ENCODE measurements at regions not wholly inside any gene's neighbourhood (a gene's known extent, or its start where the extent isn't known, plus 50 kb on each side); places are given as distances from the start of the nearest gene placed in this dataset.
A peak's percentile ranks its signal among the peaks of the same experiment; 100 is the strongest.

GRCh38 chr22:27474112-27474571 lies 327.4 kb downstream of the MN1 start:
- TF ChIP-seq POLR2AphosphoS5 (IDR thresholded peaks at IDR 0.05) (no peak), POLR2A (IDR thresholded peaks at IDR 0.05) (no peak), CTCF (IDR thresholded peaks at IDR 0.05) (no peak), EP300 (IDR thresholded peaks at IDR 0.05) (no peak)
- H3K9me3 ChIP-seq, result no peaks in the 10 kb centered on the region
- H3K4me1 ChIP-seq, result peaks cover 27% of the 10 kb centered on the region
- H3K27ac ChIP-seq, result peak overlapping the region; percentile 52
- DNase-seq (ENCODE audit: low spot score in 2 of 2), result no peak
- H3K36me3 ChIP-seq, result no peaks in the 10 kb centered on the region
- WGBS, result 55% methylated on average over 9 of the region's 9 CpGs
- H3K4me3 ChIP-seq, result no peak overlapping the region
- H3K27me3 ChIP-seq, result no peaks in the 10 kb centered on the region

- peaks cover 27% of the 10 kb centered on the region for H3K4me1 ChIP-seq
- H3K36me3 ChIP-seq, result no peaks in the 10 kb centered on the region
- no peaks in the 10 kb centered on the region for H3K9me3 ChIP-seq
- TF ChIP-seq EP300 (IDR thresholded peaks at IDR 0.05) (no peak), POLR2A (IDR thresholded peaks at IDR 0.05) (no peak), CTCF (IDR thresholded peaks at IDR 0.05) (no peak), POLR2AphosphoS5 (IDR thresholded peaks at IDR 0.05) (no peak)
- DNase-seq (ENCODE audit: low spot score in 2 of 2), result no peak
- peak overlapping the region; percentile 52 for H3K27ac ChIP-seq
- H3K27me3 ChIP-seq, result no peaks in the 10 kb centered on the region
- no peak overlapping the region for H3K4me3 ChIP-seq
- WGBS, result 19% methylated on average over 10 of the region's 12 CpGs
These were observed 326.6 kb downstream of the MN1 start for GRCh38 chr22:27474711-27475547.

- no peaks in the 10 kb centered on the region for H3K36me3 ChIP-seq
- 39% methylated on average over 3 of the region's 3 CpGs for WGBS
- no peaks in the 10 kb centered on the region for H3K9me3 ChIP-seq
- H3K4me1 ChIP-seq, result peaks cover 27% of the 10 kb centered on the region
- no peaks in the 10 kb centered on the region for H3K27me3 ChIP-seq
- no peak overlapping the region for H3K27ac ChIP-seq
- TF ChIP-seq CTCF (IDR thresholded peaks at IDR 0.05) (no peak), POLR2AphosphoS5 (IDR thresholded peaks at IDR 0.05) (no peak), EP300 (IDR thresholded peaks at IDR 0.05) (no peak), POLR2A (IDR thresholded peaks at IDR 0.05) (no peak)
- no peak for DNase-seq (ENCODE audit: low spot score in 2 of 2)
- no peak overlapping the region for H3K4me3 ChIP-seq
These were observed 326.0 kb downstream of the MN1 start for GRCh38 chr22:27475548-27475897.

GRCh38 chr22:27476318-27476717 lies 325.2 kb downstream of the MN1 start:
- peaks cover 27% of the 10 kb centered on the region for H3K4me1 ChIP-seq
- no peak overlapping the region for H3K4me3 ChIP-seq
- no peak overlapping the region for H3K27ac ChIP-seq
- no peaks in the 10 kb centered on the region for H3K36me3 ChIP-seq
- TF ChIP-seq POLR2A (IDR thresholded peaks at IDR 0.05), result no peak
- TF ChIP-seq CTCF (IDR thresholded peaks at IDR 0.05), result no peak
- no peak for TF ChIP-seq POLR2AphosphoS5 (IDR thresholded peaks at IDR 0.05)
- no peak for TF ChIP-seq EP300 (IDR thresholded peaks at IDR 0.05)
- H3K27me3 ChIP-seq, result no peaks in the 10 kb centered on the region
- no peaks in the 10 kb centered on the region for H3K9me3 ChIP-seq
- WGBS, result 90% methylated on average over 11 of the region's 11 CpGs
- DNase-seq (ENCODE audit: low spot score in 2 of 2), result no peak

GRCh38 chr22:27476729-27477128 lies 324.8 kb downstream of the MN1 start:
- Histone ChIP-seq H3K36me3 (no peaks in the 10 kb centered on the region), H3K4me1 (peaks cover 27% of the 10 kb centered on the region), H3K27ac (no peak overlapping the region), H3K27me3 (no peaks in the 10 kb centered on the region), H3K4me3 (no peak overlapping the region), H3K9me3 (no peaks in the 10 kb centered on the region)
- DNase-seq (ENCODE audit: low spot score in 2 of 2), result no peak
- 61% methylated on average over 8 of the region's 8 CpGs for WGBS
- TF ChIP-seq POLR2A (IDR thresholded peaks at IDR 0.05), result no peak
- no peak for TF ChIP-seq CTCF (IDR thresholded peaks at IDR 0.05)
- no peak for TF ChIP-seq EP300 (IDR thresholded peaks at IDR 0.05)
- no peak for TF ChIP-seq POLR2AphosphoS5 (IDR thresholded peaks at IDR 0.05)

All from suprapubic skin (tissue), 4 donors.